Sigmoid colon (tissue), 6 donors: ENCODE measurements at regions not wholly inside any gene's neighbourhood (a gene's known extent, or its start where the extent isn't known, plus 50 kb on each side); places are given as distances from the start of the nearest gene placed in this dataset.

Experiments
- DNase-seq: peaks from one replicate; pipeline ENCODE4 v3.0.0-alpha.2; 2019
- H3K27ac ChIP-seq, 4 donors: fragments of 200-600 bp; sonication (generic); one replicate each; pipeline ENCODE4 v1.5.1; 2016 to 2019; ENCODE audit warnings: mild to moderate bottlenecking in 1 of 4
- H3K27me3 ChIP-seq, 3 donors: fragments of 200-600 bp; sonication (generic); one replicate each; pipeline ENCODE4 v1.5.1; 2019; ENCODE audit warnings: mild to moderate bottlenecking in 1 of 3
- H3K36me3 ChIP-seq, 4 donors: fragments of 200-600 bp; sonication (generic); one replicate each; pipeline ENCODE4 v1.5.1; 2016 to 2019
- H3K4me1 ChIP-seq, 4 donors: fragments of 200-600 bp; sonication (generic); one replicate each; pipeline ENCODE4 v1.5.1; 2017 to 2019
- H3K4me3 ChIP-seq, 4 donors: fragments of 200-600 bp; sonication (generic); one replicate each; pipeline ENCODE4 v1.5.1; 2017 to 2019; ENCODE audit warnings: mild to moderate bottlenecking in 2 of 4, moderate library complexity in 1 of 4
- H3K9me3 ChIP-seq, 4 donors: fragments of 200-600 bp in 3 of 4; sonication (generic) in 3 of 4; one replicate each; pipeline versions ENCODE4 v1.5.1 to v1.6.1; 2013 to 2019
- EP300 ChIP-seq, 4 donors: sonication (generic); formaldehyde crosslinking; IDR thresholded peaks; one replicate each; pipeline ENCODE4 v1.6.1; 2017; ENCODE audit warnings: antibody characterized with exemption in 4 of 4
- POLR2A ChIP-seq, 2 donors: fragments of 450-650 bp; IDR thresholded peaks; one replicate each; pipeline ENCODE4 v1.6.1; 2016; ENCODE audit warnings: antibody characterized with exemption in 2 of 2, mild to moderate bottlenecking in 2 of 2, moderate library complexity in 2 of 2
- POLR2AphosphoS5 ChIP-seq, 4 donors: sonication (generic); formaldehyde crosslinking; IDR thresholded peaks; one replicate each; pipeline ENCODE4 v1.6.1; 2017; ENCODE audit warnings: antibody characterized with exemption in 4 of 4
- WGBS, 2 donors: extraction: QIAGEN DNeasy Blood & Tissue Kit; methylation state at CpG; one replicate each; pipeline ENCODE4 v1.1.7; 2013; 5-methylcytosine and 5-hydroxymethylcytosine counted together
- intact Hi-C: fragments of 100-400 bp; cut with DNase I; formaldehyde crosslinking; loops from one replicate; pipeline ENCODE4 v1.15.1; 2023
- TF ChIP-seq, protein P1 (sequence below), 4 experiments: fragments of 450-650 bp in 3 of 4; fragments of 200-600 bp in 1 of 4; IDR thresholded peaks; one replicate each; pipeline ENCODE4 v1.5.1; 2016 to 2019; ENCODE audit warnings: antibody characterized with exemption in 4 of 4, mild to moderate bottlenecking in 3 of 4, moderate library complexity in 2 of 4
- donor health status: healthy with polysubstance abuse.
- donor health status: healthy.

- Histone ChIP-seq H3K36me3 (no peaks in the 10 kb centered on the region), H3K9me3 (peaks cover 0 to 3% (median 0%) of the 10 kb centered on the region in 4 donors), H3K27ac (no peak overlapping the region), H3K4me3 (no peak overlapping the region), H3K27me3 (no peaks in the 10 kb centered on the region), H3K4me1 (no peaks in the 10 kb centered on the region)
- TF ChIP-seq POLR2A (IDR thresholded peaks at IDR 0.05) (no peak), POLR2AphosphoS5 (IDR thresholded peaks at IDR 0.05) (no peak), EP300 (IDR thresholded peaks at IDR 0.05) (no peak)
- TF ChIP-seq, protein P1, sequence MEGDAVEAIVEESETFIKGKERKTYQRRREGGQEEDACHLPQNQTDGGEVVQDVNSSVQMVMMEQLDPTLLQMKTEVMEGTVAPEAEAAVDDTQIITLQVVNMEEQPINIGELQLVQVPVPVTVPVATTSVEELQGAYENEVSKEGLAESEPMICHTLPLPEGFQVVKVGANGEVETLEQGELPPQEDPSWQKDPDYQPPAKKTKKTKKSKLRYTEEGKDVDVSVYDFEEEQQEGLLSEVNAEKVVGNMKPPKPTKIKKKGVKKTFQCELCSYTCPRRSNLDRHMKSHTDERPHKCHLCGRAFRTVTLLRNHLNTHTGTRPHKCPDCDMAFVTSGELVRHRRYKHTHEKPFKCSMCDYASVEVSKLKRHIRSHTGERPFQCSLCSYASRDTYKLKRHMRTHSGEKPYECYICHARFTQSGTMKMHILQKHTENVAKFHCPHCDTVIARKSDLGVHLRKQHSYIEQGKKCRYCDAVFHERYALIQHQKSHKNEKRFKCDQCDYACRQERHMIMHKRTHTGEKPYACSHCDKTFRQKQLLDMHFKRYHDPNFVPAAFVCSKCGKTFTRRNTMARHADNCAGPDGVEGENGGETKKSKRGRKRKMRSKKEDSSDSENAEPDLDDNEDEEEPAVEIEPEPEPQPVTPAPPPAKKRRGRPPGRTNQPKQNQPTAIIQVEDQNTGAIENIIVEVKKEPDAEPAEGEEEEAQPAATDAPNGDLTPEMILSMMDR (IDR thresholded peaks at IDR 0.05), result no peak
- no peak for DNase-seq
- intact Hi-C loops, result no loop called here
- 92% methylated on average over 3 of the region's 3 CpGs for WGBS, 2 donors
These were observed 118.5 kb upstream of the LMO4 start for GRCh38 chr1:87210151-87210550.

GRCh38 chr1:87212431-87213134 lies 116.1 kb upstream of the LMO4 start:
- no peak for DNase-seq
- Histone ChIP-seq H3K4me1 (no peaks in the 10 kb centered on the region), H3K36me3 (no peaks in the 10 kb centered on the region), H3K9me3 (peaks cover 0 to 3% (median 0%) of the 10 kb centered on the region in 4 donors), H3K27ac (no peak overlapping the region), H3K4me3 (no peak overlapping the region), H3K27me3 (no peaks in the 10 kb centered on the region)
- 87 to 92% methylated on average over 6 of the region's 6 CpGs for WGBS, 2 donors
- intact Hi-C loops, result no loop called here
- TF ChIP-seq POLR2A (IDR thresholded peaks at IDR 0.05), result no peak
- no peak for TF ChIP-seq POLR2AphosphoS5 (IDR thresholded peaks at IDR 0.05)
- no peak for TF ChIP-seq EP300 (IDR thresholded peaks at IDR 0.05)
- TF ChIP-seq, protein P1 (IDR thresholded peaks at IDR 0.05), result no peak

DNA sequence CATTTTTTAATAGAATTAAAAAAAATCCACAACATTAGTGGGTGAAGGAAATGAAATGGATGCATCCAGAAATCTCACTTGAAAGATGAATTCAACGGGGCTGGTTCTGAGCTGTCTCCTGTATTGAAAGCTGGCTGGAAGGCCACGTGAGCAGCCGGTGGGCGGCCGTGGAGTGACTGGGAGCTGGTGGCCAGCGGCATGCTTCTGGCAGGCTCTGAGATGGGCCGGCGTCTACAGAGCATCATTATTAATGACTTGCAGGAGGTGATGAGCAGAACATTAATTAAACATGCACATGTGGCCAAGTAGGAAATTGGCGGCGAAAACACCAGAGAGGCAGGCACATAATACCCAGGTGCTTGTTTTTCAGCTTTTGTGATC lies 115.6 kb upstream of the LMO4 start:
- WGBS, 2 donors, result 93 to 95% methylated on average over 10 of the region's 10 CpGs
- H3K4me3 ChIP-seq, result no peak overlapping the region
- no peak overlapping the region for H3K27ac ChIP-seq
- H3K36me3 ChIP-seq, result no peaks in the 10 kb centered on the region
- no peak for DNase-seq
- TF ChIP-seq POLR2A (IDR thresholded peaks at IDR 0.05) (no peak), EP300 (IDR thresholded peaks at IDR 0.05) (no peak), POLR2AphosphoS5 (IDR thresholded peaks at IDR 0.05) (no peak)
- TF ChIP-seq, protein P1 (IDR thresholded peaks at IDR 0.05), result no peak
- intact Hi-C loops, result no loop called here
- no peaks in the 10 kb centered on the region for H3K27me3 ChIP-seq
- H3K4me1 ChIP-seq, result no peaks in the 10 kb centered on the region
- H3K9me3 ChIP-seq, result peaks cover 0 to 3% (median 0%) of the 10 kb centered on the region in 4 donors

DNA sequence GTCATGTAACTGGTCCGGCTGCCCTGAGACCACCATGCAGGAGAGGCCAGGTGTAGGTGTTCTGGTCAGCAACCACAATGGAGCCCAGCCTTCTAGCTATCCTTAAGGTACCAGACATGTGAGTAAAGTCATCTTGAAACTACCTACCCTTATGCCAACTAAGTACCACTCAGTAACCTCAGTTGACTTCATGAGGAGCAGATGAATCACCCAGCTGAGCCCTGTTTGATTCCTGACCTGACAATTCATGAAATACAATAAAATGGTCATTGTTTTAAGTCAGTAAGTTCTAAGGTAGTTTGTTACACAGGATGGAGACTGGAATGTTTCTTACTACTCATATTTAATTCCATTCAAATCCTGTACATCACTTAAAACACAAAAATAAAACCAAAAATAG lies 113.1 kb upstream of the LMO4 start:
- H3K9me3 ChIP-seq, result peaks cover 0 to 3% (median 0%) of the 10 kb centered on the region in 4 donors
- no peak overlapping the region for H3K27ac ChIP-seq
- H3K27me3 ChIP-seq, result no peaks in the 10 kb centered on the region
- DNase-seq, result no peak
- intact Hi-C loops, result no loop called here
- no peak overlapping the region for H3K4me3 ChIP-seq
- 91 to 100% methylated on average over 1 of the region's 1 CpG for WGBS, 2 donors
- H3K4me1 ChIP-seq, result no peaks in the 10 kb centered on the region
- no peaks in the 10 kb centered on the region for H3K36me3 ChIP-seq
- TF ChIP-seq, protein P1 (IDR thresholded peaks at IDR 0.05), result no peak
- TF ChIP-seq POLR2A (IDR thresholded peaks at IDR 0.05) (no peak), EP300 (IDR thresholded peaks at IDR 0.05) (no peak), POLR2AphosphoS5 (IDR thresholded peaks at IDR 0.05) (no peak)

DNA sequence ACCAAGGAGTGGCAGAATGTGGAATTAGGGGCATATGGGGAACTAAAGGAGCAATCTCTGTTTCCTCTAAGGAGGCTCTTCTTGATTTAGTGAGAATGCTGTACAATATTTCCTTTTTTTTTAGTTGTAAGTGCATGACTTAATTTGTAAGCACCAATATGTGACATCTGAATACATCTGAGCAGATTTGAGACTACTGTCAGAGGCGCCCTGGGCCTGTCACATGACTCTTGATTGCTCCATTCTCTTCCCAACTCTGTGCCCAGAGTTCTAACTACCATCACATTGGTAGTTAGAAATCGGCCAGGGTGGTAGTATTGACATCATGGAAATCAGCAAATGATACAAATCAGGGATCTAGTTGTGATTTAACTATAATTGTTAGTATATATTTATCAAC lies 110.1 kb upstream of the LMO4 start:
- 74 to 85% methylated on average over 2 of the region's 2 CpGs for WGBS, 2 donors
- H3K9me3 ChIP-seq, result peaks cover 0 to 3% (median 0%) of the 10 kb centered on the region in 4 donors
- TF ChIP-seq EP300 (IDR thresholded peaks at IDR 0.05), result no peak
- no peak for TF ChIP-seq POLR2A (IDR thresholded peaks at IDR 0.05)
- TF ChIP-seq POLR2AphosphoS5 (IDR thresholded peaks at IDR 0.05), result no peak
- TF ChIP-seq, protein P1 (IDR thresholded peaks at IDR 0.05), result no peak

More for the DNA sequence above, 110.1 kb upstream of the LMO4 start:
- Histone ChIP-seq H3K27me3 (no peaks in the 10 kb centered on the region), H3K36me3 (no peaks in the 10 kb centered on the region), H3K4me3 (no peak overlapping the region), H3K27ac (no peak overlapping the region), H3K4me1 (no peaks in the 10 kb centered on the region)
- intact Hi-C loops, result no loop called here
- no peak for DNase-seq
